HG03520 (cell line): ENCODE measurements at regions not wholly inside any gene's neighbourhood (a gene's known extent, or its start where the extent isn't known, plus 50 kb on each side); places are given as distances from the start of the nearest gene placed in this dataset.

Experiments
- ATAC-seq: cut with Tn5 transposase; IDR thresholded peaks from one replicate; pipeline ENCODE4 v1.9.1; 2021; ENCODE audit warnings: mild to moderate bottlenecking, moderate library complexity; ENCODE audit not compliant: unreplicated experiment

GRCh38 chrX:87727620-87728019 lies 210.0 kb downstream of the KLHL4 start:
- no peak for ATAC-seq

GRCh38 chrX:87728024-87728423 lies 210.4 kb downstream of the KLHL4 start:
- ATAC-seq: no peak

GRCh38 chrX:87728459-87728858 lies 210.9 kb downstream of the KLHL4 start:
- ATAC-seq: no peak

GRCh38 chrX:87732133-87732532 lies 214.5 kb downstream of the KLHL4 start:
- ATAC-seq: no peak

- no peak for ATAC-seq
Measured at GRCh38 chrX:87736576-87736975, 219.0 kb downstream of the KLHL4 start.

- no peak for ATAC-seq
Measured at GRCh38 chrX:87744391-87744790, 226.8 kb downstream of the KLHL4 start.

- no peak for ATAC-seq
Measured at GRCh38 chrX:87755493-87755892, 237.9 kb downstream of the KLHL4 start.

- no peak for ATAC-seq
Measured at GRCh38 chrX:87788976-87789375, 271.4 kb downstream of the KLHL4 start.

GRCh38 chrX:87798039-87798438 lies 280.4 kb downstream of the KLHL4 start:
- ATAC-seq: no peak

- no peak for ATAC-seq
Measured at GRCh38 chrX:87805829-87806490, 288.4 kb downstream of the KLHL4 start.

- no peak for ATAC-seq
Measured at GRCh38 chrX:87808576-87809243, 291.1 kb downstream of the KLHL4 start.

GRCh38 chrX:87813566-87813965 lies 296.0 kb downstream of the KLHL4 start:
- ATAC-seq: no peak

GRCh38 chrX:87846956-87847355 lies 329.4 kb downstream of the KLHL4 start:
- no peak for ATAC-seq

- ATAC-seq: no peak
Measured at GRCh38 chrX:87873347-87873941, 355.8 kb downstream of the KLHL4 start.

GRCh38 chrX:87874043-87874442 lies 356.4 kb downstream of the KLHL4 start:
- ATAC-seq: no peak

GRCh38 chrX:87878926-87879325 lies 361.3 kb downstream of the KLHL4 start:
- ATAC-seq: no peak

- ATAC-seq: no peak
Measured at GRCh38 chrX:87890437-87890836, 372.8 kb downstream of the KLHL4 start.

GRCh38 chrX:87895421-87895820 lies 377.8 kb downstream of the KLHL4 start:
- no peak for ATAC-seq

- no peak for ATAC-seq
Measured at GRCh38 chrX:87896057-87896456, 378.5 kb downstream of the KLHL4 start.

- peak; percentile 72 for ATAC-seq
Measured at GRCh38 chrX:87900320-87900908, 382.8 kb downstream of the KLHL4 start.

GRCh38 chrX:87901060-87901459 lies 383.5 kb downstream of the KLHL4 start:
- no peak for ATAC-seq

- no peak for ATAC-seq
Measured at GRCh38 chrX:87914726-87915125, 397.1 kb downstream of the KLHL4 start.
